Osteoblast (primary cell): ENCODE measurements at regions not wholly inside any gene's neighbourhood (a gene's known extent, or its start where the extent isn't known, plus 50 kb on each side); places are given as distances from the start of the nearest gene placed in this dataset.

ENCODE experiments used
- DNase-seq: peaks from one replicate; pipeline ENCODE4 v3.0.0; 2011; ENCODE audit warnings: low spot score, mixed read lengths; ENCODE audit not compliant: insufficient read length; ENCODE audit errors: missing footprints
- H2AFZ ChIP-seq: 2 replicates; pipeline ENCODE4 v1.6.0; 2011; ENCODE audit warnings: mild to moderate bottlenecking, low read length
- H3K27ac ChIP-seq: 2 replicates; pipeline ENCODE4 v1.5.1; 2011; ENCODE audit warnings: mild to moderate bottlenecking, low read depth, low read length, moderate library complexity
- H3K27me3 ChIP-seq: 2 replicates; pipeline ENCODE4 v1.6.0; 2012; ENCODE audit warnings: mild to moderate bottlenecking, control low read depth, inconsistent platforms, low read length, moderate library complexity; ENCODE audit not compliant: insufficient read depth
- H3K36me3 ChIP-seq: 2 replicates; pipeline ENCODE4 v1.5.1; 2011; ENCODE audit warnings: mild to moderate bottlenecking, low read length, control low read depth, moderate library complexity; ENCODE audit not compliant: insufficient read depth
- H3K4me1 ChIP-seq: 2 replicates; pipeline ENCODE4 v1.5.1; 2011; ENCODE audit warnings: mild to moderate bottlenecking, low read length, control low read depth, moderate library complexity; ENCODE audit not compliant: insufficient read depth
- H3K4me2 ChIP-seq: 2 replicates; pipeline ENCODE4 v1.6.0; 2011; ENCODE audit warnings: mild to moderate bottlenecking, low read length; ENCODE audit not compliant: insufficient read depth
- H3K4me3 ChIP-seq: fragments of 200-600 bp; sonication (generic); 3 replicates; pipeline ENCODE4 v1.5.1; 2012; ENCODE audit warnings: mild to moderate bottlenecking, low read length, inconsistent platforms; ENCODE audit not compliant: insufficient read depth
- H3K79me2 ChIP-seq: 2 replicates; pipeline ENCODE4 v1.6.0; 2012; ENCODE audit warnings: mild to moderate bottlenecking, low read length, control low read depth, inconsistent platforms; ENCODE audit not compliant: insufficient read depth
- H3K9me3 ChIP-seq: 2 replicates; pipeline ENCODE4 v1.5.1; 2011; ENCODE audit warnings: low read depth, low read length, control low read depth
- H4K20me1 ChIP-seq: 2 replicates; pipeline ENCODE4 v1.6.0; 2012; ENCODE audit warnings: mild to moderate bottlenecking, low read length, control low read depth; ENCODE audit not compliant: insufficient read depth
- CTCF ChIP-seq: IDR thresholded peaks from 2 replicates; pipeline ENCODE4 v1.5.1; 2011; ENCODE audit warnings: mild to moderate bottlenecking, low read depth, low read length, moderate library complexity; ENCODE audit errors: extremely low read depth

GRCh38 chr2:47255794-47256193 is 79.5 kb upstream of the CALM2 start:
- no peak overlapping the region for H3K4me3 ChIP-seq
- H4K20me1 ChIP-seq: no peaks in the 10 kb centered on the region
- no peak overlapping the region for H3K27ac ChIP-seq
- H3K27me3 ChIP-seq: no peaks in the 10 kb centered on the region
- H3K9me3 ChIP-seq: no peaks in the 10 kb centered on the region
- no peak for TF ChIP-seq CTCF
- no peak overlapping the region for H2AFZ ChIP-seq
- H3K79me2 ChIP-seq: no peaks in the 10 kb centered on the region
- no peak for DNase-seq
- no peaks in the 10 kb centered on the region for H3K36me3 ChIP-seq
- no peak overlapping the region for H3K4me2 ChIP-seq
- peaks cover 1% of the 10 kb centered on the region for H3K4me1 ChIP-seq

DNA sequence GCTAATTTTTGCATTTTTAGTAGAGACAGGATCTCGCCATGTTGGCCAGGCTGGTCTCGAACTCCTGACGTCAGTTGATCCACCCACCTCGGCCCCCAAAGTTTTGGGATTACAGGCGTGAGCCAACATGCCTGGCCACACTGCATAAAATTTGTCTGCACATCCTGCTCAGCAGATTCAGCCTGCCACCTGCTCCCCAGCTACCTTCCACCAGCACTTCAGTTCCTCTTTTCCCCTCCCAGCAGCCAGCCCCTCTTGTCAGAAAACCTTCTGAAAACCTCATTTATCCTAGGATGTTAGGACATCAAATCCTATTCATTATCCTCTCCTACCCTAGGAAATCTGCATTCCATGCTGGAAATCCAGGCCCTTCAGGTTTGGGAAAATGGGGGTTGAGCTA is 78.2 kb upstream of the CALM2 start:
- DNase-seq: no peak
- no peak for TF ChIP-seq CTCF

DNA sequence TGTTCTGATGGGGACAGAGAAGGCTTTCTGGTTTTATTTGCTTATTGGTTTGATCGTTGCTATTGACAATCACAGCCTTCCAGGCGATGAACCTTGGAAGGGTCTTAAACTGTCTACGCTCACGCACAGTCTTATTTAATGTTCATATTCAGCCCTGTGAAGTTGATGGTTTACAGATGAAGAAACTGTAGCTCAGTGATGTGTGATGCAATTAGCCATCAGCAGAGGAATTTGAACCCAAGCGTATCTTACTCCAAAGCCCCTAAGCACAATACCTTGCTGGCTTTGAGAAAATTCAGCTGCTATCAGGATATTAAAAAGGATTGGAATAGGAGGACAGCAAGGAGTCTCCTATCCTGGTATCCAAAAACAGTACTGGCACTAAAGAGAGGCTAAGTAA is 77.1 kb upstream of the CALM2 start:
- H2AFZ ChIP-seq: no peak overlapping the region
- H3K27me3 ChIP-seq: no peaks in the 10 kb centered on the region
- no peaks in the 10 kb centered on the region for H4K20me1 ChIP-seq
- no peak for TF ChIP-seq CTCF
- H3K9me3 ChIP-seq: no peaks in the 10 kb centered on the region
- no peak overlapping the region for H3K27ac ChIP-seq
- no peak for DNase-seq
- H3K36me3 ChIP-seq: no peaks in the 10 kb centered on the region
- no peaks in the 10 kb centered on the region for H3K79me2 ChIP-seq
- peaks cover 3% of the 10 kb centered on the region for H3K4me1 ChIP-seq
- H3K4me2 ChIP-seq: no peak overlapping the region
- no peak overlapping the region for H3K4me3 ChIP-seq

More for the DNA sequence above, 78.2 kb upstream of the CALM2 start:
- Histone ChIP-seq H3K27me3 (no peaks in the 10 kb centered on the region), H3K36me3 (no peaks in the 10 kb centered on the region), H4K20me1 (no peaks in the 10 kb centered on the region), H3K27ac (no peak overlapping the region), H3K4me1 (peaks cover 3% of the 10 kb centered on the region), H3K9me3 (no peaks in the 10 kb centered on the region), H3K4me2 (no peak overlapping the region), H2AFZ (no peak overlapping the region), H3K4me3 (no peak overlapping the region), H3K79me2 (no peaks in the 10 kb centered on the region)

DNA sequence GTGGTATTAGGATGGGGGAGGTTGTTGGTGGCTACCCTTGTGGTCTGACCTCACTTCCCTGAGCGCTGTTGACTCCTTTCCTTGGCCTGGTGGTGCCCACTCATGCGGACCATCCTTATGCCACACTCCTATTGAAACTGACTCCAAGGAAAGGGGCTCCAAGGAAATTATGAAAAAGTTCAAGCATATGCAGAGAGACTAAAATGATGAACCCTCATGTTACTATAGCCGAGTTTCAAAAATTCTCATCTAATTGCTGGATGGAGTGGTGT is 75.0 kb upstream of the CALM2 start:
- H3K4me2 ChIP-seq: no peak overlapping the region
- no peaks in the 10 kb centered on the region for H3K36me3 ChIP-seq
- no peak overlapping the region for H3K27ac ChIP-seq
- H3K4me3 ChIP-seq: no peak overlapping the region
- no peak for DNase-seq
- peaks cover 3% of the 10 kb centered on the region for H3K4me1 ChIP-seq
- H4K20me1 ChIP-seq: no peaks in the 10 kb centered on the region
- H2AFZ ChIP-seq: no peak overlapping the region
- no peaks in the 10 kb centered on the region for H3K79me2 ChIP-seq
- H3K9me3 ChIP-seq: no peaks in the 10 kb centered on the region
- no peaks in the 10 kb centered on the region for H3K27me3 ChIP-seq
- TF ChIP-seq CTCF: no peak
